Body of pancreas (tissue), 4 donors: ENCODE measurements at regions not wholly inside any gene's neighbourhood (a gene's known extent, or its start where the extent isn't known, plus 50 kb on each side); places are given as distances from the start of the nearest gene placed in this dataset.

Experiments used
- ATAC-seq: fragments of 150-250 bp; one replicate; pipeline ENCODE4 v1.9.1; 2016
- DNase-seq, 4 donors: peaks; one replicate each; pipeline ENCODE4 v3.0.0-alpha.2; 2019
- H3K27ac ChIP-seq, 4 donors: fragments of 200-600 bp; sonication (generic); 1 replicate in 3 of 4; 2 replicates in 1 of 4; pipeline versions ENCODE4 v1.5.1 to v1.6.1; 2016 to 2019; ENCODE audit warnings: mild to moderate bottlenecking in 1 of 4, mixed read lengths in 1 of 4, moderate library complexity in 1 of 4
- H3K27me3 ChIP-seq, 2 donors: fragments of 200-600 bp; sonication (generic); one replicate each; pipeline ENCODE4 v1.6.0; 2016; ENCODE audit warnings: mild to moderate bottlenecking in 1 of 2
- H3K36me3 ChIP-seq, 2 donors: fragments of 200-600 bp; sonication (generic); replicated peaks in 1 of 2; 2 replicates each; pipeline ENCODE4 v1.5.1; 2016; ENCODE audit warnings: low read depth in 2 of 2; ENCODE audit not compliant: insufficient read depth in 1 of 2
- H3K4me1 ChIP-seq: fragments of 200-600 bp; sonication (generic); one replicate; pipeline ENCODE4 v1.6.0; 2016
- H3K4me3 ChIP-seq, 2 donors: fragments of 200-600 bp; sonication (generic); 1 replicate in 1 of 2; 2 replicates in 1 of 2; pipeline ENCODE4 v1.5.1; 2016 to 2019
- H3K9me3 ChIP-seq, 3 donors: fragments of 200-600 bp; sonication (generic); 1 replicate in 2 of 3; 2 replicates in 1 of 3; pipeline ENCODE4 v1.5.1; 2016
- POLR2A ChIP-seq, 3 donors: fragments of 450-650 bp; IDR thresholded peaks; one replicate each; pipeline ENCODE4 v1.6.1; 2016; ENCODE audit warnings: antibody characterized with exemption in 3 of 3, mild to moderate bottlenecking in 2 of 3
- WGBS, 2 donors: methylation state at CpG; one replicate each; pipeline ENCODE4 v1.1.5; 2017; 5-methylcytosine and 5-hydroxymethylcytosine counted together
- intact Hi-C: fragments of 100-400 bp; cut with DNase I; formaldehyde crosslinking; loops from one replicate; pipeline ENCODE4 v1.15.1; 2023
- TF ChIP-seq, protein P1 (sequence below), 7 experiments: fragments of 450-650 bp in 4 of 7; fragments of 200-600 bp in 3 of 7; sonication (generic) in 3 of 7; IDR thresholded peaks; one replicate each; pipeline ENCODE4 v1.5.1; 2016 to 2019; ENCODE audit warnings: antibody characterized with exemption in 7 of 7

DNA sequence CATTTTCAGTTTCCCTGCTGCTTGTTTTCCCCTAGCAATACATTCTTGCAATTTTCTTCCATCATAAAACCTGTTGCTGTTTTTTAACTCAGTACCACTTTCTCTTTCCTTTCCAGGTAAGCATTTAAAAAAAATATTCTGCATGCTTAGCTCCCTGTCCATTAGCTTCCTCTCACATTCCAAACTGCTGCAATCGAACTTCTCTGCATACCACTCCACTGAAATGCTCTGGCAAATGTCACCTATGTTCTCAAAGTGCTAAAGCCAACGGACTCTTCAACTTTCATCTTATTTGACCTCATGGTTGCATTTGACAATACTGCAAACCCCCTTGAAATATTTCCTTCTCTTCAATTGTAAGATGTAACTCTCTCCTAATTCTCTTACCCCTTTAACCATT is 192.7 kb downstream of the ANAPC10 start:
- ATAC-seq: no peak
- Histone ChIP-seq H3K36me3 (no peaks in the 10 kb centered on the region), H3K27me3 (no peaks in the 10 kb centered on the region), H3K27ac (no peak overlapping the region), H3K9me3 (no peaks in the 10 kb centered on the region), H3K4me1 (no peaks in the 10 kb centered on the region), H3K4me3 (no peak overlapping the region)
- TF ChIP-seq POLR2A (IDR thresholded peaks at IDR 0.05): no peak
- TF ChIP-seq, protein P1, sequence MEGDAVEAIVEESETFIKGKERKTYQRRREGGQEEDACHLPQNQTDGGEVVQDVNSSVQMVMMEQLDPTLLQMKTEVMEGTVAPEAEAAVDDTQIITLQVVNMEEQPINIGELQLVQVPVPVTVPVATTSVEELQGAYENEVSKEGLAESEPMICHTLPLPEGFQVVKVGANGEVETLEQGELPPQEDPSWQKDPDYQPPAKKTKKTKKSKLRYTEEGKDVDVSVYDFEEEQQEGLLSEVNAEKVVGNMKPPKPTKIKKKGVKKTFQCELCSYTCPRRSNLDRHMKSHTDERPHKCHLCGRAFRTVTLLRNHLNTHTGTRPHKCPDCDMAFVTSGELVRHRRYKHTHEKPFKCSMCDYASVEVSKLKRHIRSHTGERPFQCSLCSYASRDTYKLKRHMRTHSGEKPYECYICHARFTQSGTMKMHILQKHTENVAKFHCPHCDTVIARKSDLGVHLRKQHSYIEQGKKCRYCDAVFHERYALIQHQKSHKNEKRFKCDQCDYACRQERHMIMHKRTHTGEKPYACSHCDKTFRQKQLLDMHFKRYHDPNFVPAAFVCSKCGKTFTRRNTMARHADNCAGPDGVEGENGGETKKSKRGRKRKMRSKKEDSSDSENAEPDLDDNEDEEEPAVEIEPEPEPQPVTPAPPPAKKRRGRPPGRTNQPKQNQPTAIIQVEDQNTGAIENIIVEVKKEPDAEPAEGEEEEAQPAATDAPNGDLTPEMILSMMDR (IDR thresholded peaks at IDR 0.05): no peak
- WGBS, 2 donors: 18 to 26% methylated on average over 2 of the region's 2 CpGs
- intact Hi-C loops: no loop called here
- DNase-seq: no peak

DNA sequence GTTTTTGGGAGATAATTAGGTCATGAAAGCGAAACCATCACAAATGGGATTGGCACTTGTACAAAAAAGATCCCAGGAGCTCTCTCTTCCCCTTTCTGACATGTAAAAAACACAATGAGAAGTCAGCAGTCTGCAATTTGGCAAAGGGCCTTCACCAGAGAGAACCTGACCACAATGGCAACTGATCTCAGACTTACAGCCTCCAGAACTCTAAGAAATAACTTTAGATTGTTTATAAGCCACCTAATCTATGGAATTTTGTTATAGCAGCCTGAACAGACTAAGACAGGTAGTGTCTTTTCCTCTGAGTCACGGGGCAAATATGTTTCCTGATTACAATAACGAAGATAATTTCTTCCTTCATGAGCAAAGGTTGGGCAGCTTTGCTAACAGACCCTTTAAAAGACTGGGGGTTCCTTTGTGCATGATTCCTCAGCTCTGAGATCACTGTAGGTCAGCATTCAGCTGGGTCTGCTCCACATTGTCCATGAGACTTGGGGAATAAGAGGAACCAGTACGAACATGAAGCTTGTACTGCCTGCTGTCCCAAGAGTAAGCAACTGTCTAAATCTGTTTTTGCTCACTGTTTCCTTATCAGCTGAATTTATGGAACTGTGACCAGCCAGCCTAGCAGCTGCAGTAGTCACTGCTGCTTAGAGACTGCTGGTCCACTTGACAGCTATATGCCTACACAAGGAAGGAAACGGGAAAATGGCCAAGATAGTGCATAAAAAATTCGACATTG is 191.6 kb downstream of the ANAPC10 start:
- intact Hi-C loops: no loop called here

DNA sequence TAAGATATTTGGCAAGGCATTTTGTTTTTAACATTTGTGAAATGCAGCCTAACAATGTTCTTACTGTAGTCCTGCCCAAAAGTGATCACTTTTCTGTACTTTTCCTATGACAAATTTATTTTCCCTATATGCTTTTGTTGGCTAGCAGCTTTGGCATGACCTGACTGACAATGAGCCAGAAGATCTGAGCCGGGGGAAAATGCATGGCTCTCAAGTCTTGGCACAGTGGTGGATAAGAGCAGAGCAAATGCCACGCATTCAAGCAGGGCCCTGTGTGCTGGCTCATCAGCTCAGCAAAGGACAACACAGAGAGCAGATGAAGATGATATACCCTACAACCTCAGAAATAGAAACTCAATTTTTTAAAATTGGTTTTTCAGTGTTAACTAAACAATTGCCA is 187.3 kb downstream of the ANAPC10 start:
- DNase-seq: no peak
- intact Hi-C loops: no loop called here
- ATAC-seq: no peak
- no peaks in the 10 kb centered on the region for H3K27me3 ChIP-seq
- no peaks in the 10 kb centered on the region for H3K9me3 ChIP-seq
- H3K4me3 ChIP-seq: no peak overlapping the region
- H3K27ac ChIP-seq: no peak overlapping the region
- no peaks in the 10 kb centered on the region for H3K4me1 ChIP-seq
- TF ChIP-seq, protein P1 (IDR thresholded peaks at IDR 0.05): no peak
- no peak for TF ChIP-seq POLR2A (IDR thresholded peaks at IDR 0.05)
- H3K36me3 ChIP-seq: no peaks in the 10 kb centered on the region
- WGBS, 2 donors: 81 to 88% methylated on average over 2 of the region's 2 CpGs

More for the DNA sequence above, 191.6 kb downstream of the ANAPC10 start:
- no peak overlapping the region for H3K27ac ChIP-seq
- H3K36me3 ChIP-seq: no peaks in the 10 kb centered on the region
- H3K27me3 ChIP-seq: no peaks in the 10 kb centered on the region
- DNase-seq: no peak
- TF ChIP-seq POLR2A (IDR thresholded peaks at IDR 0.05): no peak
- TF ChIP-seq, protein P1 (IDR thresholded peaks at IDR 0.05): no peak
- H3K4me3 ChIP-seq: no peak overlapping the region
- WGBS, 2 donors: 57 to 64% methylated on average over 6 of the region's 6 CpGs
- no peak for ATAC-seq
- no peaks in the 10 kb centered on the region for H3K4me1 ChIP-seq
- no peaks in the 10 kb centered on the region for H3K9me3 ChIP-seq
